HG02852 (cell line): ENCODE measurements at regions not wholly inside any gene's neighbourhood (a gene's known extent, or its start where the extent isn't known, plus 50 kb on each side); places are given as distances from the start of the nearest gene placed in this dataset.
"Not testable (repeated sequence)": the region's sequence is repeated elsewhere in the genome, so short reads cannot be mapped to it uniquely, and the experiment has no call there.

ENCODE experiments used
- ATAC-seq: cut with Tn5 transposase; IDR thresholded peaks from one replicate; pipeline ENCODE4 v1.9.1; 2021; ENCODE audit warnings: mild to moderate bottlenecking, moderate library complexity; ENCODE audit not compliant: unreplicated experiment

- ATAC-seq: no peak
Measured at GRCh38 chr9:30771163-30771708, 1613.2 kb upstream of the ACO1 start.

DNA sequence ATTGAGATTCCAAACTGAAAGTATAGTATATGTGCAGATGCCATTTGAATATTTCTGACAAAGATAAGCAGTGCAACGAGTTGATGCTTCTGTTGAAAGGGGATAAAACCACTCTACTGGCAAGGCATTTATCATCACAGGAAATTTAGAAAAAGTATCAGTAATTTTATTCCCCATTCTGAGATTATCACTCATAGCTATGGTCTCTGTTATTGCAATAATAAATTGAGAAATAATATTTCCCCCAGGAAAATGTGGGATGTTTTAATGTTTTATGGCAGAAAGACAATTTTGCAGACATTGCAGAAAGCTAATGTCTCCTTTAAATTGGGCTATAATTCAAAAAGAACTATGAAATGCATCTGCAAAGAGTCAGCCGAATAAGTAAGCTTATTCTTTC, 1612.7 kb upstream of the ACO1 start:
- ATAC-seq: no peak

DNA sequence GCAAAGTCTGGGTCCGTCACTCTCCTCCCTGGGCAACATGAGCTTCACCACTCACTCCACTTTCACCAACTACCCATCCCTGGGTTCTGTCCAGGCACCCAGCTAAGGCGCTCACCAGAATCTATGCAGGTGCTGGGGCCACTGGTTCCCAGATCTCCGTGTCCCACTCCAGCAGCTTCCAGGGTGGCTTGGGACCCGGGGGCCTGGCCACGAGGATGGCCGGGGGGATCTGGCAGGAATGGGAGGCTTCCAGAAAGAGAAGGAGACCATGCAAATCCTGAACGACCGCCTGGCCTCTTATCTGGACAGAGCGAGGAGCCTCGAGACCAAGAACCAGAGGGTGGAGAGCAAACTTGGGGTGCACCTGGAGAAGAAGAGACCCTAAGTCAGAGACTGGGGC, 1611.0 kb upstream of the ACO1 start:
- ATAC-seq: no peak

DNA sequence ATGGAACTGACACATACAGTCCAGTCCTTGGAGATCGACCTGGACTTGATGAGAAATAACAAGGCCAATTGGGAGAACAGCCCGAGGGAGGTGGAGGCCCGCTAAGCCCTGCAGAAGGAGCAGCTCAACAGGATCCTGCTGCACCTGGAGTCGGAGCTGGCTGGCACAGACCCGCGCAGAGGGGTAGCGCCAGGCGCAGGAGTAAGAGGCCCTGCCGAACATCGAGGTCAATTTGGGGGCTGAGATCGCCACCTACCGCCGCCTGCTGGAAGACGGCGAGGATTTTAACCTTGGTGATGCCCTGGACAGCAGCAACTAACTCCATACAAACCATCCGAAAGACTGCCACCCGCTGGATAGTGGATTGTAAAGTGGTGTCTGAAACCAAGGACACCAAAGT, 1610.1 kb upstream of the ACO1 start:
- no peak for ATAC-seq

DNA sequence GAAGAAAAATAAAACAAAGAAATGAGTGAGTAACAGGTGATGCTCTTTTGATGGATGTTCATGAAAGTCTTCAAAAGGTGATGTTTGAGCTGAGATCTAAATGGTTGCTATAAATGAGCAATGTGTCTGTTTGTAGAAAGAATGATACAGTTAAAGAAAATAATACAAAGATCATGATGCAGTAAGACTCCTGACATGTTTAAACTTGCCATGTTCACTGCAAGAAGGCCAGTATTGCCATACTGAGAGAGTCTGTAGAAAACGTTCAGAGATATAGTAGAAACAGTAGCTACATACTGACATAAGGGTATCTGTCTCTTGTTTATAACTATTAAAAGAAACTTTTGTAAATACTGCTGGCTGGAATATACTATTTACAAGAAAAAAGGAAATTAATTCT, 1609.2 kb upstream of the ACO1 start:
- ATAC-seq: no peak

- ATAC-seq: no peak
Measured at GRCh38 chr9:30796764-30797163, 1587.7 kb upstream of the ACO1 start.

DNA sequence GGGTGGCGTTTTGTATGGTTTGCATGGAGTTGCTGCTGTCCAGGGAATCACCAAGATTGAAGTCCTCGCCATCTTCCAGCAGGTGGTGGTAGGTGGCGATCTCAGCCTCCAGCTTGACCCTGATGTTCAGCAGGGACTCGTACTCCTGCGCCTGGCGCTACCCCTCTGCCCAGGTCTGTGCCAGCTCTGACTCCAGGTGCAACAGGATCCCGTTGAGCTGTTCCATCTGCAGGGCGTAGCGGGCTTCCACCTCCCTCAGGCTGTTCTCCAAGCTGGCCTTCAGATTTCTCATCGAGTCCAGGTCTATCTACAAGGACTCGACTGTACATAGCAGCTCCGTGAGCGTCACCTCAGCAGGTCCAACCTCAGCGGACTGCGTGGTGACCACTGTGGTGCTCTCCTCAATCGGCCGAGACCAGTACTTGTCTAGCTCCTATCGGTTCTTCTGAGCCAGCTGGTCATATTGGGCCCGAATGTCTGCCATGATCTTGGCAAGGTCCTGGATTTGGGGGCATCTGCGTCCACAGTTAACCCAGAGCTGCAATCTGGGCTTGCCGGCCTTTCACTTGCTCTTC, 1584.8 kb upstream of the ACO1 start:
- ATAC-seq: no peak

GRCh38 chr9:30800421-30800820, 1584.0 kb upstream of the ACO1 start:
- ATAC-seq: no peak

DNA sequence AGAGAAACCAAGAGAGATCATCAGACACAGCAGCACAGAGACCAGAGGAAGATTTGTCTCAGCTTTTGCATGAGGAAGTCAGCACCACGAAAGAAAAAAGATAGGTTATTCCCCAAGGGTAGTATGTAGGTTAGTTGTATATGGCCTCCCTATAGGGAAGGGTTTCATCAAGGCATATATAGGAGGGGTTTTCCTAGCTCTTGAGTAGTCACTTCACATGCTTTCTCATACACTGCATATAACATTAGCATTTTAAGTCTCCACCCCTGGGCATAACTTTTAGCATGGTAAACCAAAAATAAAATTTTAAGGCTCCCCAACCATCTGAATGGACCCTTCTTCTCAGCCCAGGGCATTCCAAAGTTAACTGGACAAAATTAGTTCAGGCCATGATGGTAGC, 1571.6 kb upstream of the ACO1 start:
- ATAC-seq: no peak

DNA sequence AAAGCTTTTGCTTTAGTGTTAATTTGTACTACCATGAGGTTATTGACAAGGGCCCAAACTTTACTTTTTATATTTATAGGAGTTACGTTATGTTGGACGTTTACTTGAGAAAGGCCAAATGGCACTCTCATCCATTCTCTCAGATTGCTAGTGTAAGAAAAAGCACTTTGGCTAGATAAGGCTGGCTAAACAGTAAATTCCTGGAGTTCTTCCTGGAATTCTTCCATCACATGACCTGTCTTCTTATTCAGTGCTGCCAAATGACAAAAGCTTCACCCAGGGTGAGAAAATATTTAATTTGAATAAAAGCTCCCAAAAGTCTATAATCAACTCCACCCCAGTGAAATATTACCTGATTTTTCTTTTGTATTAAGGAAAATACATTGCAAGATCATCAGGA, 1568.9 kb upstream of the ACO1 start:
- no peak for ATAC-seq

DNA sequence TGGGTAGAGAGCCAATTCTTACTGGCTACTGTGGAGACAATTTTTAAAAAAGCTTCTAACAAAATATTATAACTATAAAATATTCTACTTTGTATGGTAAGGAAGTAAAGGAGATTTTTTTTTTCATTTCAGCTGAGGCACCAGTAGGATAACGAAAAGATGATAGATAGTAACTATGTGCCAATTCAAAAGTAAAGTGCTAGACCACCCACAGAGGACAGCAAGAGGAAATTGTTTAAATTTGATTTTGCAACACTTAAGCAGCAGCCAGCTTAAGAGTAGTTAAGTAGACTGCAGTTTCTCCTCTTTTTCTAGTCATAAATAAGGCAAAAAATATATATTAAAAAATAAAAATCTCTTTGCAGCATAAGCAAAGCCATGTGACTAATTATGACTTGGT, 1539.3 kb upstream of the ACO1 start:
- ATAC-seq: no peak

GRCh38 chr9:30846651-30847050, 1537.8 kb upstream of the ACO1 start:
- ATAC-seq: no peak

DNA sequence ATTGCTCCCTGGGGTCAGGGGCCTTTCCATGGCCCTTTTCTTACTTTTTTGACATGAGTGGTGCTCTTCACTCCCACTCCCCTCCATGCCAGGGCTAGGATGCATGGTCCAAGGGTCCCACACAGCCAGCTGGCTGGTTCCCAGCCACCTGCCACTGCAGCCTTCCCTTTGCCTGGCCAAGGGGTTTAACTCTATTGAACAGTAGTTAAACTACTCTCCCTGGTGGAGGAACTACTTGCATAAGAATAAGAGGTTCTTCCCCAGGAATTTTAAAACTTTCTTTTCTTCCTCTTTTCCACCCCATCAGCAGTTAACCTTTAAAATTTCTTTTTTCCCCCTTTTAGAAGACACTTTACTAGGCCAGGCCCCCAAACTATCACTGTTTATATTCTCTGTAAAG, 1532.8 kb upstream of the ACO1 start:
- ATAC-seq: no peak

DNA sequence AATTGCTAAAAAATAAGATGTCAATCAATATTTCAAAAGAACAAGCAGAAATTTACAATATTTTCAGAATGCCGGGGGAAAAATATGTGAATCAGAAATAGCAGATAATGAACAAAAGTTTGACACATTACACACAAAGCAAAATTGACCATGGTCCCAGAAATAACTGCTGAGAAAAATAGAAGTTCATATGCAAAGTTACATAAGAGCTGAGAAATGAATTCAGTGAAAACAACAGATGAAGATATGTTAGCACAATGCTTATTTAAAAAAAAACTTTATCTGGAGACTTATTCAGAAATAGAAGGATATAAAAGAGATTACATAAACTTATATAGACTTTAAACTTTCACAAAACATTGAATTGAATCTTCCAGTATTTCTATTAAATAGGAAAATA, 1483.7 kb upstream of the ACO1 start:
- ATAC-seq: no peak

GRCh38 chr9:30913331-30913730, 1471.1 kb upstream of the ACO1 start:
- ATAC-seq: no peak

GRCh38 chr9:30915451-30915850, 1469.0 kb upstream of the ACO1 start:
- no peak for ATAC-seq

DNA sequence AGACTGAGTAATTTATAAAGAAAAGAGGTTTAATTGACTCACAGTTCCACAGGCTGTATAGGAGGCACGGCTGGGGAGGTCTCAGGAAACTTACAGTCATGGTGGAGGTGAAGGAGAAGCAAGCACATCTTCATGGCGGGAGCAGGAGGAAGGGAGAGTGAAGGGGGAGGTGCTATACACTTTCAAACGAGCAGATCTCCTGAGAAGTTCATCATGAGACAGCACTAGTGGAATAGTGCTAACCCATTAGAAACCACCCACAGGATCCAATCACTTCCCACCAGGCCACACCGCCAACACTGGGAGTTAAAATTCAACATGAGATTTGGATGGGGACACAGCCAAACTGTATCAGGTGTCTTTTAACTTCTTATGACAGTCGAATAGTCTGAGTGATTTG, 1459.3 kb upstream of the ACO1 start:
- no peak for ATAC-seq

GRCh38 chr9:30925635-30926034, 1458.8 kb upstream of the ACO1 start:
- no peak for ATAC-seq

DNA sequence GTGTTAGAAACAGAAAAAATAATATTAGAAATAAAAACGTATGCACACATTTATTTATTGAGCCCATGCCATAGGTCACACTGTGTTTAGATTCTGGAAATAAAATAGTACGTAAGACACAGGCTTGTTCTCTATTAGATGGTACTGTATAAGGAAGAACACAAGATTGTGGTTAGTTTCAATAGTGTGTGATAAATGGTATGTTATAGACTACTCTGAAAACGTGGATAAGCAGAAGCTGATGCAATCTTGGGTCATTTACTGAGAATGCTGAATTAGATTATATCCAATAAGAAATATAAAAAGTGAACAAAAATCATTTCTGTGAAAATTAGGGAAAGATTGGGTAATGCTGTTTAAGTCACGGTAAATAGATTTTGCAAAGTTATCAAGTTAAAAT, 1456.4 kb upstream of the ACO1 start:
- no peak for ATAC-seq

DNA sequence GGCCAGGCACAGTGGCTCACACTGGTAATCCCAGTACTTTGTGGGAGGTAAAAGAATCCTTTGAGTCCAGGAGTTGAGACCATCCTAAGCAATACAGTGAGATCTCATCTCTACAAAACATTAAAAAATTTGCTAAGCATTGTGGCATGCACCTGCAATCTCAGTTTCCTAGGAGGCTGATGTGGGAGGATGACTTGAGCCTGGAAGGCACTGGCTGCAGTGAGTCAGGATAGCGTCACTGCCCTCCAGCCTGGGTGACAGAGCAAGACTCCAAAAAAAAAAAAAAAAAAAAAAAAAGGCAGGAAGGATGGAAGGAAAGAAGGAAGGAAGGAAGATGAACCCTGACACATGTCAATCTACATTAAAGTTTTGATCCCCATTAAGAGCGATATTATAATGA, 1452.2 kb upstream of the ACO1 start:
- ATAC-seq: no peak

- ATAC-seq: no peak
Measured at GRCh38 chr9:30935730-30936129, 1448.7 kb upstream of the ACO1 start.

- ATAC-seq: no peak
Measured at GRCh38 chr9:30937106-30937505, 1447.3 kb upstream of the ACO1 start.

GRCh38 chr9:30942852-30943251, 1441.6 kb upstream of the ACO1 start:
- ATAC-seq: not testable (repeated sequence)
